T-helper 2 cell treated with Interferon-gamma antibody and Interleukin-4, amounts not matched to agents 5 μg/mL and 100 μg/mL, for 36 hours (primary cell): ENCODE measurements at regions not wholly inside any gene's neighbourhood (a gene's known extent, or its start where the extent isn't known, plus 50 kb on each side); places are given as distances from the start of the nearest gene placed in this dataset.
"Not testable (repeated sequence)": the region's sequence is repeated elsewhere in the genome, so short reads cannot be mapped to it uniquely, and the experiment has no call there.

Experiments used
- DNase-seq: peaks from one replicate; pipeline ENCODE4 v3.0.0; 2021; ENCODE audit warnings: low spot score
- H3K27ac Mint-ChIP-seq: one replicate; pipeline ENCODE4 v1.8.0; 2021; ENCODE audit warnings: mild to moderate bottlenecking, mixed read lengths
- H3K27me3 Mint-ChIP-seq: one replicate; pipeline ENCODE4 v1.8.0; 2021; ENCODE audit warnings: low read depth, mixed read lengths
- H3K36me3 Mint-ChIP-seq: one replicate; pipeline ENCODE4 v1.8.0; 2021; ENCODE audit warnings: low read depth, mixed read lengths
- H3K4me1 Mint-ChIP-seq: one replicate; pipeline ENCODE4 v1.8.0; 2021; ENCODE audit warnings: low read depth, mixed read lengths
- H3K4me3 Mint-ChIP-seq: one replicate; pipeline ENCODE4 v1.8.0; 2022; ENCODE audit warnings: mild to moderate bottlenecking, moderate library complexity, mixed read lengths
- H3K9me3 Mint-ChIP-seq: one replicate; pipeline ENCODE4 v1.8.0; 2021; ENCODE audit warnings: mixed read lengths

GRCh38 chr3:115279939-115280338, 132.9 kb upstream of the ZBTB20 start:
- no peak for DNase-seq
- H3K9me3 Mint-ChIP-seq: no peaks in the 10 kb centered on the region
- H3K4me1 Mint-ChIP-seq: peaks cover 3% of the 10 kb centered on the region
- no peak overlapping the region for H3K27ac Mint-ChIP-seq
- H3K27me3 Mint-ChIP-seq: no peaks in the 10 kb centered on the region
- H3K36me3 Mint-ChIP-seq: no peaks in the 10 kb centered on the region
- no peak overlapping the region for H3K4me3 Mint-ChIP-seq

- Mint-ChIP-seq H3K4me3 (no peak overlapping the region), H3K36me3 (no peaks in the 10 kb centered on the region), H3K27ac (no peak overlapping the region), H3K9me3 (no peaks in the 10 kb centered on the region), H3K27me3 (no peaks in the 10 kb centered on the region), H3K4me1 (peaks cover 3% of the 10 kb centered on the region)
- no peak for DNase-seq
These were observed 133.4 kb upstream of the ZBTB20 start for GRCh38 chr3:115280506-115280905.

DNA sequence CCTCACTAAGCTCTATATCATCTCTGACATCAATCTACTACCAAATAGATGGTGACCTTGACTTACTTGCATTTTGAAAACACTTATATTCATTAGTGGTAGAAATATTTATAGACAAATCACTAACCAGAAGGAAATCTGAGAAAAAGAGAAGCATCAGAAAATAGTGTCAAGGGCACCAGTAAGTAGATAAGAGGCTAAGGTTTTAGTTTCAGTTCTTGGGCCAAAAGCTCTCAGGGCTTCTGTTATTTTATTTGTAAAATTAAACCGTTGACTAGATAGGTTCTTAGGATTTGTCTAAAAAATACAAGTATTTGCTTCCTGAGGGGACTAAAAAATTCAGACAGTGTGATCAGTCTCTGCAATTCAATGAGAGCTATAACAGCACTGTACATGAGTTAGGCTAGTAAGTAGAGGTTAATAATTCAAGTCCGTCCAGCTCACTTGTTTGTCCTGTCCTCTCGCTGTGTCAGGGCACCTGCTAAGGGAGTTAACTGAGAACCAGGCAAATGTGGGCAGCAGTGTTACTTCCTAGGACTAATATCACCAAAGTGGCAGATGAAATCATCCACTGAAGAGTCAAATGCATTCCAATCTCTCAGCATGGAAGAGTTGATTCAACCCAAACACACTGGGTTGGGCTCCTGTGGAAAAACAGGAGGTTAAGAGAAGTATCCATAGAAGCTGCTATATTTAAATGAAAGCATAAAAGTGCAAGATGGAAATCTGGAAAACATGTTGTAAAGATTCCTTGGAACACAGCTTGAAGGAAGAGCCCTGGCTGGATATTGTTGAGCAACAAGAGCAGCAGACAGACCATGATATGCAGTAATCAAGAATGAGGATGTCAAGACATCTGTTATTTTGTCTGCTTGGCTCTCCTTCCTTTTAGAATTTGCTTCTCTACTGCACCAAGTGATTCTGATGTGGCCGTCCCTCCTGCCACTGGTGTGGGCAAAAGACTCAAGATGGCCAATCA, 134.9 kb upstream of the ZBTB20 start:
- H3K9me3 Mint-ChIP-seq: no peaks in the 10 kb centered on the region
- no peak overlapping the region for H3K27ac Mint-ChIP-seq
- no peaks in the 10 kb centered on the region for H3K27me3 Mint-ChIP-seq
- no peak overlapping the region for H3K4me3 Mint-ChIP-seq
- peaks cover 3% of the 10 kb centered on the region for H3K4me1 Mint-ChIP-seq
- no peaks in the 10 kb centered on the region for H3K36me3 Mint-ChIP-seq
- DNase-seq: no peak

DNA sequence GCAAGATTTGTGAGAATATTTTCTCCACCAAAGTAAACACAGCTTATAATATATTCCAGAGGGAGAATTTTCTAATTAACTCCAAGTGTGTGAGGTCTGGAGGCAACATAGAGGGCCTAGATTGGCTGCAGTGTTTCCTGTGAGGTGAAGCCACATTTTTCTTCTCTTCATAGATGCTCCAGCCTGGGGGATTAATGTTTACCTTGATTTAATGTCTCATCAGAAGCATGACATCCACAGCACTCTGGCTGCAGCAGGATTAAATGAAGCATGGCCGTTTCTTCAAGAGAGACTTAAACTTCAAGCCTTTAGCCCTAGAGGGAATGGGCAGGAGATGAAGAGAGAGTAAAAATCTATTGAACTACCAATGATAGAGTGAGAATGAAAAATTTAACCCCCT, 137.9 kb upstream of the ZBTB20 start:
- no peaks in the 10 kb centered on the region for H3K27me3 Mint-ChIP-seq
- no peak overlapping the region for H3K4me3 Mint-ChIP-seq
- DNase-seq: no peak
- no peaks in the 10 kb centered on the region for H3K9me3 Mint-ChIP-seq
- H3K4me1 Mint-ChIP-seq: peaks cover 3% of the 10 kb centered on the region
- H3K36me3 Mint-ChIP-seq: no peaks in the 10 kb centered on the region
- H3K27ac Mint-ChIP-seq: no peak overlapping the region

GRCh38 chr3:115286529-115287197, 139.6 kb upstream of the ZBTB20 start:
- no peak for DNase-seq
- Mint-ChIP-seq H3K36me3 (no peaks in the 10 kb centered on the region), H3K27ac (no peak overlapping the region), H3K4me3 (no peak overlapping the region), H3K9me3 (no peaks in the 10 kb centered on the region), H3K4me1 (no peaks in the 10 kb centered on the region), H3K27me3 (no peaks in the 10 kb centered on the region)

DNA sequence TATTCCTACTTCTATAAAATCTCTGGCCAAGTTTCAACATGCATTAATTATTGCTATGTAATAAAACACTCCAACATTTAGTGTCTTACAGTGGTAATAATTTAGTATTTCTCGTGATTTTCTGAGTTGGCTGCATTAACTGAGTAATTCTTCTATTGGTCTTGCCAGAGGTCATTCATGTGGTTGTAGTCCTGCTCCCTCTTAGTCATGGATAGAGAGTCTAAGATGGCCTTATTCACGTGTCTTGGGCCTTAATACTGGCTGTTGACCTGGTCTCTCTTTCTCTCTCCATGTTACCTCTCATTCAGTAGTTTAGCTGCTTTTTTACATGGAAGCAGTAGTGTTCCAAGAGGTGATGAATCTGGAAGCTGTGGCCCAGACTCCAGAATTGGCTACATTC, 140.1 kb upstream of the ZBTB20 start:
- H3K4me1 Mint-ChIP-seq: no peaks in the 10 kb centered on the region
- no peaks in the 10 kb centered on the region for H3K27me3 Mint-ChIP-seq
- H3K4me3 Mint-ChIP-seq: no peak overlapping the region
- no peak overlapping the region for H3K27ac Mint-ChIP-seq
- no peak for DNase-seq
- H3K9me3 Mint-ChIP-seq: no peaks in the 10 kb centered on the region
- H3K36me3 Mint-ChIP-seq: no peaks in the 10 kb centered on the region

DNA sequence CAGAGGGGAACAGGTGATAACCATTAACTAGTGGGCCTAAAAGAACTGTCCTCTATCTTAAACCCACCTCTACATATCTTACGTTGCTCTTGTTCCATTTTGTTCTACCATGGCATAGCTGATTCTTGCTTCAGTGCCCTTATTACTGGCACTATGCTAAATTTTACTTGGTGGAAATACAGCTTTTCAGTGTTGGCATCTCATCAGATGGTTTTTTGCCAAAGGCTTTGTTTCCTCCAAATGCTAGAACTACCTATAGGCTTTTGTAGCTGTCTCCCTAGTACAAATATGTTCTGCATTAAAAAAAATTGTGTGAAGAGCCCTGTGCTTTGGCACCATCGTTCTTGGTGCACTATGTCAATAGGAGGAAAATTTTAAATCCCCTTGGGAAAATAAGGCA, 145.0 kb upstream of the ZBTB20 start:
- Mint-ChIP-seq H3K36me3 (no peaks in the 10 kb centered on the region), H3K4me1 (no peaks in the 10 kb centered on the region), H3K4me3 (no peak overlapping the region), H3K27me3 (no peaks in the 10 kb centered on the region), H3K27ac (no peak overlapping the region), H3K9me3 (no peaks in the 10 kb centered on the region)
- no peak for DNase-seq

GRCh38 chr3:115292677-115293165, 145.6 kb upstream of the ZBTB20 start:
- Mint-ChIP-seq H3K36me3 (no peaks in the 10 kb centered on the region), H3K27ac (no peak overlapping the region), H3K9me3 (no peaks in the 10 kb centered on the region), H3K4me3 (no peak overlapping the region), H3K27me3 (no peaks in the 10 kb centered on the region), H3K4me1 (no peaks in the 10 kb centered on the region)
- DNase-seq: no peak

DNA sequence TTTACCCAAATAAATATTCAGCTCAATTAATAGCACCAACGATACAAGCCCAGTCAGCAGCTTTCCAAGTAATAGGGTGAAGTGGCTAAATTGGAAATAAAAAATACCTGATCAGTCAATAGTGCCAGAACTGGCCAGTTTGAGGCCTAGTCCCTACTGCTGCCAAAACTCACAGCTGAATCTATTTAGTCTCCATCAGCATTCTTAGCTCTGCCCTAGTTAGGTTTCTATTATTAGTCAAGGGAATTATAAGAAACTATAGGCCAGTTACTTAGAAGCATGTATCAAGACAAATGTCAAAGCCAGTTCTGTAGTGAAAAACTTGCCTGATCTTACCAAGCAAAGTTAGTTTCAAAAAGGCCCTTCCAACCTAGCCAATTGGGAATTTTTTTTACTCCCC, 146.2 kb upstream of the ZBTB20 start:
- H3K27me3 Mint-ChIP-seq: no peaks in the 10 kb centered on the region
- no peaks in the 10 kb centered on the region for H3K36me3 Mint-ChIP-seq
- no peak overlapping the region for H3K27ac Mint-ChIP-seq

DNA sequence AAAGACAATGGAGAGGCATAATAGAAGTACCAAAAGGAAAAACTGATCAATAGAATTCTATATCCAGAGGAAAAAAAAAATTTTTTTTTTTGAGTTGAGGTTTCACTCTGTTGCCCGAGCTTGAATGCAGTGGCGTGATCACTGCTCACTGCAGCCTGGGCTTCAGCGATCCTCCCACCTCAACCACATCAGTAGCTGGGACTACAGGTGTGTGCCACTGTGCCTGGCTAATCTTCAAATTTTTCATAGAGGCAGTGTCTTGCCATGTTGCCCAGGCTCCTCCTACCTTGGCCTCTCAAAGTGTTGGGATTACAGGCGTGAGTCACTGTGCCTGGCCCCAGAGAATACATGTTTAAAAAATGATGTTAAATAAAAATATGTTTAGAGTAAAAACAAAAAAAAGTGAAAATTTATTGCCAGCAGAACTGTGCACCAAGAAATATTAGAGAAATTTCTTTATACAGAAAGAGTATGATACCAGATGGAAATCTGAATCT, 154.3 kb upstream of the ZBTB20 start:
- Mint-ChIP-seq H3K9me3 (no peaks in the 10 kb centered on the region), H3K4me1 (no peaks in the 10 kb centered on the region), H3K27me3 (no peaks in the 10 kb centered on the region), H3K36me3 (no peaks in the 10 kb centered on the region), H3K27ac (no peak overlapping the region), H3K4me3 (no peak overlapping the region)
- DNase-seq: no peak

More for the DNA sequence above, 146.2 kb upstream of the ZBTB20 start:
- no peaks in the 10 kb centered on the region for H3K4me1 Mint-ChIP-seq
- no peaks in the 10 kb centered on the region for H3K9me3 Mint-ChIP-seq
- no peak for DNase-seq
- H3K4me3 Mint-ChIP-seq: no peak overlapping the region

DNA sequence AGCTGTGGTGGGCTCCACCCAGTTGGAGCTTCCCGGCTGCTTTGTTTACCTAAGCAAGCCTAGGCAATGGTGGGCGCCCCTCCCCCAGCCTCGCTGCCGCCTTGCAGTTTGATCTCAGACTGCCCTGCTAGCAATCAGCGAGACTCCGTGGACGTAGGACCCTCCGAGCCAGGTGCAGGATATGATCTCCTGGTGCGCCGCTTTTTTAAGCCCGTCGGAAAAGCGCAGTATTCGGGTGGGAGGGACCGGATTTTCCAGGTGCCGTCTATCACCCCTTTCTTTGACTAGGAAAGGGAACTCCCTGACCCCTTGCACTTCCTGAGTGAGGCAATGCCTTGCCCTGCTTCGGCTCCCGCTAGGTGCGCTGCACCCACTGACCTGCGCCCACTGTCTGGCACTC, 170.9 kb upstream of the ZBTB20 start:
- H3K36me3 Mint-ChIP-seq, H3K4me3 Mint-ChIP-seq, H3K9me3 Mint-ChIP-seq, H3K27ac Mint-ChIP-seq, H3K27me3 Mint-ChIP-seq, DNase-seq, H3K4me1 Mint-ChIP-seq: not testable (repeated sequence)

GRCh38 chr3:115321400-115321805, 174.3 kb upstream of the ZBTB20 start:
- H3K36me3 Mint-ChIP-seq: no peaks in the 10 kb centered on the region
- DNase-seq: no peak
- H3K4me3 Mint-ChIP-seq: no peak overlapping the region
- no peak overlapping the region for H3K27ac Mint-ChIP-seq
- H3K4me1 Mint-ChIP-seq: no peaks in the 10 kb centered on the region
- no peaks in the 10 kb centered on the region for H3K9me3 Mint-ChIP-seq
- H3K27me3 Mint-ChIP-seq: no peaks in the 10 kb centered on the region

GRCh38 chr3:115322901-115323300, 175.8 kb upstream of the ZBTB20 start:
- H3K36me3 Mint-ChIP-seq: no peaks in the 10 kb centered on the region

DNA sequence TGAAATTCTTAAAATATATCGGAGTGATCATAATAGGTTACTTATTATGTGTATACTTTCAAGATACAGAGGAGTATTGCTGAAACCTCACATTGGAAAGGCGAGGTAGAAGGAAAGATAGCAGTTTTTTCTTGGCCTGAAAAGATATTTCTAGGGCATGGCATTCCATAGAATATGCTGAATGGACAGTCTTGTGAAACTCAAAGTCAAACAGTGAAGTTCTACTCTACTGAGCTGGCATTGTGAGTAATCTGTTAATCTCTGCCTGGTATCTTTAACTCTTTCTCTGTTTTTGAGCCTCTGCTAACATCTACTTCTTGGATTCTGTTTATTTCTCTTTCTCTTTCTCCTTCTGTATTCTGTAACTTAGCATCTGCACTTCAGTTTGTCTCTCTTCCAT, 176.3 kb upstream of the ZBTB20 start:
- H3K27ac Mint-ChIP-seq: no peak overlapping the region
- no peaks in the 10 kb centered on the region for H3K9me3 Mint-ChIP-seq
- H3K4me3 Mint-ChIP-seq: no peak overlapping the region
- no peaks in the 10 kb centered on the region for H3K36me3 Mint-ChIP-seq
- DNase-seq: no peak
- H3K4me1 Mint-ChIP-seq: no peaks in the 10 kb centered on the region
- no peaks in the 10 kb centered on the region for H3K27me3 Mint-ChIP-seq

More at GRCh38 chr3:115322901-115323300, 175.8 kb upstream of the ZBTB20 start:
- H3K4me1 Mint-ChIP-seq: no peaks in the 10 kb centered on the region
- H3K27me3 Mint-ChIP-seq: no peaks in the 10 kb centered on the region
- H3K9me3 Mint-ChIP-seq: no peaks in the 10 kb centered on the region
- H3K4me3 Mint-ChIP-seq: no peak overlapping the region
- no peak overlapping the region for H3K27ac Mint-ChIP-seq
- no peak for DNase-seq
